ENCODE measurements at regions not wholly inside any gene's neighbourhood (a gene's known extent, or its start where the extent isn't known, plus 50 kb on each side); places are given as distances from the start of the nearest gene placed in this dataset.

GRCh38 chr2:236956031-236956618, 129.6 kb upstream of the COPS8 start (continued):
- TF ChIP-seq, protein P1, sequence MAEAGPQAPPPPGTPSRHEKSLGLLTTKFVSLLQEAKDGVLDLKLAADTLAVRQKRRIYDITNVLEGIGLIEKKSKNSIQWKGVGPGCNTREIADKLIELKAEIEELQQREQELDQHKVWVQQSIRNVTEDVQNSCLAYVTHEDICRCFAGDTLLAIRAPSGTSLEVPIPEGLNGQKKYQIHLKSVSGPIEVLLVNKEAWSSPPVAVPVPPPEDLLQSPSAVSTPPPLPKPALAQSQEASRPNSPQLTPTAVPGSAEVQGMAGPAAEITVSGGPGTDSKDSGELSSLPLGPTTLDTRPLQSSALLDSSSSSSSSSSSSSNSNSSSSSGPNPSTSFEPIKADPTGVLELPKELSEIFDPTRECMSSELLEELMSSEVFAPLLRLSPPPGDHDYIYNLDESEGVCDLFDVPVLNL (CRISPR knock-in tag; IDR thresholded peaks at IDR 0.05; ENCODE audit: borderline replicate concordance, low read depth): no peak
- TF ChIP-seq ZNF138 (CRISPR knock-in tag; conservative IDR thresholded peaks at IDR 0.05): no peak
- TF ChIP-seq, protein P2, sequence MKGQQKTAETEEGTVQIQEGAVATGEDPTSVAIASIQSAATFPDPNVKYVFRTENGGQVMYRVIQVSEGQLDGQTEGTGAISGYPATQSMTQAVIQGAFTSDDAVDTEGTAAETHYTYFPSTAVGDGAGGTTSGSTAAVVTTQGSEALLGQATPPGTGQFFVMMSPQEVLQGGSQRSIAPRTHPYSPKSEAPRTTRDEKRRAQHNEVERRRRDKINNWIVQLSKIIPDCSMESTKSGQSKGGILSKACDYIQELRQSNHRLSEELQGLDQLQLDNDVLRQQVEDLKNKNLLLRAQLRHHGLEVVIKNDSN (CRISPR knock-in tag; IDR thresholded peaks at IDR 0.05): no peak
- no peak for TF ChIP-seq CREM (CRISPR knock-in tag; IDR thresholded peaks at IDR 0.05)
- no peak for TF ChIP-seq CREB1 (CRISPR knock-in tag; IDR thresholded peaks at IDR 0.05)
- no peak for TF ChIP-seq ZBTB43 (CRISPR knock-in tag; IDR thresholded peaks at IDR 0.05)
- TF ChIP-seq ERG (CRISPR knock-in tag; IDR thresholded peaks at IDR 0.05): no peak

DNA sequence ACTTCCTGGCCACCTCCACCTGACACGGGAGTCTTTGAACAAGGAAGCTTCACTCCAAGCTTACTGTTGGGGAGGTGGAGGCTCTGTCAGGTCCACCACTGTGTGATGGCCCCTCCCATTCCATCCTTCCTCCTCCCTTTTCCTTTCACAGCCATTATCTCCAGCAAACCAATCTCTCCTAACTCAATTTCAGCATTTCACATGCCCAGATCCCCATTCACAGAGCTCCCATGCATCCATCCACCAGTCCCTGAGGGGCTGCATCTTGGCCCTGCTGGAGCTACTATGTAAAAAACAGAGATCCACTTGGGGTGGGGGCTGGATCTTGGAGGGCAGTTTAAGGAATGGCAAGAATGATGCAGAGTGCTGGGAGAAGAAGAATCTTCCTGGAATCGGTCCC, 129.0 kb upstream of the COPS8 start:
- TF ChIP-seq MYBL2 (CRISPR knock-in tag; IDR thresholded peaks at IDR 0.05) (no peak), ZNF281 (CRISPR knock-in tag; IDR thresholded peaks at IDR 0.05) (no peak), HMGA2 (CRISPR knock-in tag; IDR thresholded peaks at IDR 0.05) (no peak), ATF3 (CRISPR knock-in tag; conservative IDR thresholded peaks at IDR 0.05) (no peak), CREB1 (CRISPR knock-in tag; IDR thresholded peaks at IDR 0.05) (no peak), PRRX2 (CRISPR knock-in tag; IDR thresholded peaks at IDR 0.05) (no peak), ZBTB43 (CRISPR knock-in tag; IDR thresholded peaks at IDR 0.05) (no peak), ZNF232 (CRISPR knock-in tag; IDR thresholded peaks at IDR 0.05) (no peak), NFE2L1 (CRISPR knock-in tag; IDR thresholded peaks at IDR 0.05) (no peak), ZNF396 (CRISPR knock-in tag; IDR thresholded peaks at IDR 0.05; ENCODE audit: borderline replicate concordance) (no peak), ZNF263 (CRISPR knock-in tag; IDR thresholded peaks at IDR 0.05; ENCODE audit: low read depth) (no peak), RORB (CRISPR knock-in tag; IDR thresholded peaks at IDR 0.05) (no peak), ATF1 (CRISPR knock-in tag; IDR thresholded peaks at IDR 0.05) (no peak), ETV6 (CRISPR knock-in tag; IDR thresholded peaks at IDR 0.05) (no peak), ZNF219 (CRISPR knock-in tag; IDR thresholded peaks at IDR 0.05; ENCODE audit: borderline replicate concordance) (no peak)
- TF ChIP-seq, protein P1 (CRISPR knock-in tag; IDR thresholded peaks at IDR 0.05; ENCODE audit: borderline replicate concordance, low read depth): no peak
- TF ChIP-seq, protein P3, sequence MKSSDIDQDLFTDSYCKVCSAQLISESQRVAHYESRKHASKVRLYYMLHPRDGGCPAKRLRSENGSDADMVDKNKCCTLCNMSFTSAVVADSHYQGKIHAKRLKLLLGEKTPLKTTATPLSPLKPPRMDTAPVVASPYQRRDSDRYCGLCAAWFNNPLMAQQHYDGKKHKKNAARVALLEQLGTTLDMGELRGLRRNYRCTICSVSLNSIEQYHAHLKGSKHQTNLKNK (CRISPR knock-in tag; IDR thresholded peaks at IDR 0.05): no peak
- TF ChIP-seq, protein P4, sequence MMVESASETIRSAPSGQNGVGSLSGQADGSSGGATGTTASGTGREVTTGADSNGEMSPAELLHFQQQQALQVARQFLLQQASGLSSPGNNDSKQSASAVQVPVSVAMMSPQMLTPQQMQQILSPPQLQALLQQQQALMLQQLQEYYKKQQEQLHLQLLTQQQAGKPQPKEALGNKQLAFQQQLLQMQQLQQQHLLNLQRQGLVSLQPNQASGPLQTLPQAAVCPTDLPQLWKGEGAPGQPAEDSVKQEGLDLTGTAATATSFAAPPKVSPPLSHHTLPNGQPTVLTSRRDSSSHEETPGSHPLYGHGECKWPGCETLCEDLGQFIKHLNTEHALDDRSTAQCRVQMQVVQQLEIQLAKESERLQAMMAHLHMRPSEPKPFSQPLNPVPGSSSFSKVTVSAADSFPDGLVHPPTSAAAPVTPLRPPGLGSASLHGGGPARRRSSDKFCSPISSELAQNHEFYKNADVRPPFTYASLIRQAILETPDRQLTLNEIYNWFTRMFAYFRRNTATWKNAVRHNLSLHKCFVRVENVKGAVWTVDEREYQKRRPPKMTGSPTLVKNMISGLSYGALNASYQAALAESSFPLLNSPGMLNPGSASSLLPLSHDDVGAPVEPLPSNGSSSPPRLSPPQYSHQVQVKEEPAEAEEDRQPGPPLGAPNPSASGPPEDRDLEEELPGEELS (CRISPR knock-in tag; IDR thresholded peaks at IDR 0.05): no peak
- DNase-seq (ENCODE audit: low spot score) (no peak), ATAC-seq (no peak)
- no peak overlapping the region for H3K4me3 Mint-ChIP-seq
- H3K27me3 Mint-ChIP-seq (ENCODE audit: low read depth): no peaks in the 10 kb centered on the region; the same call in none of the 2 replicates
- H3K9me3 Mint-ChIP-seq: peaks cover 24% of the 10 kb centered on the region
- H3K27ac Mint-ChIP-seq: no peak overlapping the region
- no peaks in the 10 kb centered on the region for H3K4me1 Mint-ChIP-seq
- ChIA-PET POLR2A (no interaction called here), CTCF (no interaction called here)
- peaks cover 9% of the 10 kb centered on the region for H3K36me3 Mint-ChIP-seq
